ENCODE measurements at regions not wholly inside any gene's neighbourhood (a gene's known extent, or its start where the extent isn't known, plus 50 kb on each side); places are given as distances from the start of the nearest gene placed in this dataset.
"Not testable (repeated sequence)": the region's sequence is repeated elsewhere in the genome, so short reads cannot be mapped to it uniquely, and the experiment has no call there.

DNA sequence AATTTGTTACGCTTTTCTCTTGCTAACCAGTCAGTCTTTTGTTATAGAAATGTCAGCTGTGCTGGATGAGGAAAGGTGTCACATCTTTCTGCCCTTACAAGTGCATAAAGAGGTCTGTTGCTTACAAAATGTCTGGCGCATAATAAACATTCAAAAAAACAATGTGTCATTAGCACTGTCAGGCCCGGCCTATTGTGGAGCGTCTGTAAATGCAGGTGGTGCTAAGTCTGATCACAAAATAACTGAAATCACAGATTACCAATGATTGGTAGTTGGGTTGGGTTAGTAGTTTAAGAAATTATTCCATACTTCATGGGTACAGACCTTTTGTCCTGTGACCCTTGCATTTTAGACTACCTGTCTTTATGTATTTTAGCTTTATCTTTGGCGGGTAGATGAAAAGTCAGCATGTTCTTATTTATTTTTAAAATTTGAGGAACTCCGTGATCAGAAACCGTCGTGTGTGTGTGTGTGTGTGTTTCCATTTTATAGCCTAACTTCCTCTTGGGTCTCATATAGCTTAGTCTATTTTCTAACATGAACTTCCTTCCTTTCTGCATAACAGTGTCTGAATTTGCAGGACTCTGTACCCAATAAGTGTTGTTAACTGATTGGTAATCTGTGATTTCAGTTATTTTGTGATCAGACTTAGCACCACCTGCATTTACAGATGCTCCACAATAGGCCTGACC is 88.1 kb upstream of the IFNGR1 start:
- H3K27ac ChIP-seq, result no peak overlapping the region

DNA sequence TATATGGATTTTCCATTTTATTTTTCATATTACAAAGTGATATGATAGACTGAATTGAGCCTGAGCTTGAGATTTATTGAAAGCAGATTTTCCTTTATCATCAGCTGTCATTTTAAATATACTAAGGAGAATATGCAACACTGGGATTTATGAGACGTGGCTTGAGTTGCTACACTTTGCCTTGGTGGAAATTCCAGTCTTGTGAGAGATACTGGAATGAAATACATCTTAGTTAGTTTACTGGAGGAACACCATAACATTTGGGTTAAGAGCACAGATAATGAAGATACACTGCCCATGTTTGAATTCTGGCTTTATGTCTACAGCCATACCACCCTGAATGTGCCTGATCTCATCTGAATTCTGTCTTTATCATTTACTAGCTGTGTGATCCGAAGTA is 86.5 kb upstream of the IFNGR1 start:
- TF ChIP-seq, protein P1, sequence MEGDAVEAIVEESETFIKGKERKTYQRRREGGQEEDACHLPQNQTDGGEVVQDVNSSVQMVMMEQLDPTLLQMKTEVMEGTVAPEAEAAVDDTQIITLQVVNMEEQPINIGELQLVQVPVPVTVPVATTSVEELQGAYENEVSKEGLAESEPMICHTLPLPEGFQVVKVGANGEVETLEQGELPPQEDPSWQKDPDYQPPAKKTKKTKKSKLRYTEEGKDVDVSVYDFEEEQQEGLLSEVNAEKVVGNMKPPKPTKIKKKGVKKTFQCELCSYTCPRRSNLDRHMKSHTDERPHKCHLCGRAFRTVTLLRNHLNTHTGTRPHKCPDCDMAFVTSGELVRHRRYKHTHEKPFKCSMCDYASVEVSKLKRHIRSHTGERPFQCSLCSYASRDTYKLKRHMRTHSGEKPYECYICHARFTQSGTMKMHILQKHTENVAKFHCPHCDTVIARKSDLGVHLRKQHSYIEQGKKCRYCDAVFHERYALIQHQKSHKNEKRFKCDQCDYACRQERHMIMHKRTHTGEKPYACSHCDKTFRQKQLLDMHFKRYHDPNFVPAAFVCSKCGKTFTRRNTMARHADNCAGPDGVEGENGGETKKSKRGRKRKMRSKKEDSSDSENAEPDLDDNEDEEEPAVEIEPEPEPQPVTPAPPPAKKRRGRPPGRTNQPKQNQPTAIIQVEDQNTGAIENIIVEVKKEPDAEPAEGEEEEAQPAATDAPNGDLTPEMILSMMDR (IDR thresholded peaks at IDR 0.05), result no peak
- no peak for TF ChIP-seq POLR2A (IDR thresholded peaks at IDR 0.05)
- Histone ChIP-seq H3K9me3 (no peaks in the 10 kb centered on the region), H3K4me3 (no peak overlapping the region), H3K27me3 (no peaks in the 10 kb centered on the region), H3K4me1 (peaks cover 0 to 8% (median 0%) of the 10 kb centered on the region in 4 donors), H3K36me3 (no peaks in the 10 kb centered on the region), H3K27ac (no peak overlapping the region)
- DNase-seq, result no peak

More for the DNA sequence above, 88.1 kb upstream of the IFNGR1 start:
- no peaks in the 10 kb centered on the region for H3K36me3 ChIP-seq
- no peaks in the 10 kb centered on the region for H3K27me3 ChIP-seq
- TF ChIP-seq POLR2A (IDR thresholded peaks at IDR 0.05), result no peak
- TF ChIP-seq, protein P1 (IDR thresholded peaks at IDR 0.05), result no peak
- peaks cover 0 to 8% (median 0%) of the 10 kb centered on the region in 4 donors for H3K4me1 ChIP-seq
- no peak overlapping the region for H3K4me3 ChIP-seq
- H3K9me3 ChIP-seq, result no peaks in the 10 kb centered on the region
- DNase-seq, result peak in 1 of 3 donors; percentile 20

DNA sequence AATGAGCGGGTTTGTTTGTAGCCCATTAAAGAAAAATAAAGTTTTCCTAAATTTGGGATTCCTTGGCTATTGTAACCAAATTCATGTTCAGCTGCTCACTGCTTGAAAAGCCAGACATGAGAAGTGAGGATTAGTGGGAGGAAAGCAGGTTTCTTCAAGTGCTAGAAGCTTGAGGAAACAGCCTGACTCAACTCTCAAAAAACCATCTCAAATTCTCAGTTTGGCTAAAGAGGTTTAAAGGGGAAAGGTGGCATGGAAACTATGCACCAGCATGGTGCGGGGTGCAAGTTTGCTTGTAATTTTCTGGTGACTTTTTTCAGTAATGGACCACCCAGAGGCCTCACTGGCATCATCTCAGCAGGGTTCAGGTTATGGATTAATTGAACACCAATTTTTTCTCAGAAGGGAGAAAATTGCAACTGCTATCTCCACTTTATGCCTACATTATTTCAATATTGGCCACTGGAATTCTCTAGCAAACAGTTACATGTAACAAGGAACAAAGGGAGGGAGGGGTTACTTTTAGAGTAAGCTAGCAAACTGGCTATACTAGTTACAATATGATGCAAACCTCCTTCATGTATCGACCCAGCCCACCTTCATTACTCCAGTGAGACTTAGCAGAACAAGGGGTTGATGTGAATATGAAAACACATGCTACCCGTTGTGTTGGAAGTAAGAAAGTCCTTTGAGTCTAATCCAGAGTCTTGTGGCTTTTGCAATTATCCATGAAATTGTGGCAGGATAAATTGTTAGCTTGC is 85.0 kb upstream of the IFNGR1 start:
- no peaks in the 10 kb centered on the region for H3K27me3 ChIP-seq
- DNase-seq, result no peak
- TF ChIP-seq POLR2A (IDR thresholded peaks at IDR 0.05), result no peak
- peaks cover 0 to 2% (median 0%) of the 10 kb centered on the region in 4 donors for H3K4me1 ChIP-seq
- no peaks in the 10 kb centered on the region for H3K9me3 ChIP-seq
- H3K36me3 ChIP-seq, result no peaks in the 10 kb centered on the region
- H3K4me3 ChIP-seq, result no peak overlapping the region
- H3K27ac ChIP-seq, result no peak overlapping the region

DNA sequence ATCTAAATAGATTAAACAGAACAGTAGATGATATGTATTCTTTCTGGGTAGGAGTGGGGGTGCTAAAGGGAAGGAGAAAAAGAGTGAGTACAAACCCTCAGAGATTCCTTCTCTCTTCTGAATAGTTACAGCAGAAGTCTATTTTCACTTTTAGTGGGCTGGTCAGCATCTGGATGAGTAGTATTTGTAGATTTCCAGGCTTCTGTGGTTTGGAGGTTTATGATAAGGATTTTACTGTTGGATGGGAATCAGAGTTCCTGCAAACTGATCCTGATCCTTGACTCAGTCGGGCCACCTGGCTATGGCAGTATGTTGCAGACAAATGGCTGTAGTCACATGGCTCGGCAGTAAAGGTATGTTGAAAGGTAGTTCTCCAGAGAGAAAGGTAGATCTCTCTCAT is 84.3 kb upstream of the IFNGR1 start:
- Histone ChIP-seq H3K27ac (no peak overlapping the region), H3K36me3 (no peaks in the 10 kb centered on the region), H3K4me3 (no peak overlapping the region), H3K9me3 (no peaks in the 10 kb centered on the region), H3K4me1 (no peaks in the 10 kb centered on the region), H3K27me3 (no peaks in the 10 kb centered on the region)
- no peak for DNase-seq
- no peak for TF ChIP-seq POLR2A (IDR thresholded peaks at IDR 0.05)
- TF ChIP-seq, protein P1 (IDR thresholded peaks at IDR 0.05), result no peak

DNA sequence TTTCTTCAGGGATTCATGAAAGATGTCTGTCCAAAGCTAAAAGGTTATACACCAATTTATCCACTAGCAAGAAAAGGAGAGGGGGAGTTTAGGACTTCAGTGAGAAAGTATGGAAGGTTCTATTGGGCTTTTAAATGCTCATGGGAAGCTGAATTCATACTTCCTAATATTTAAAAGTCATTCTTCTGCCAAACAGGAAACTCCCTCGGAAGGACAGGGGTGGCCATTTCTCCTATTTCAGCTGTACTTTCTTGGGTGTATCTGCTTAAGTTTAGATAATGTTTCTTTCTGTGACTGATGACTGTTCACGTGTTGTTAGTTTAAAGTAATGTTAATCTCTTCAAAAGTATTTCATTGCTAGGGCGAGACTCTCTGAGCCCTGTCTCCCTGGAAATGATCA is 80.5 kb upstream of the IFNGR1 start:
- Histone ChIP-seq H3K27ac (no peak overlapping the region), H3K27me3 (no peaks in the 10 kb centered on the region), H3K36me3 (no peaks in the 10 kb centered on the region), H3K9me3 (no peaks in the 10 kb centered on the region), H3K4me1 (no peaks in the 10 kb centered on the region), H3K4me3 (no peak overlapping the region)
- TF ChIP-seq, protein P1 (IDR thresholded peaks at IDR 0.05), result no peak
- TF ChIP-seq POLR2A (IDR thresholded peaks at IDR 0.05), result no peak
- DNase-seq, result no peak

DNA sequence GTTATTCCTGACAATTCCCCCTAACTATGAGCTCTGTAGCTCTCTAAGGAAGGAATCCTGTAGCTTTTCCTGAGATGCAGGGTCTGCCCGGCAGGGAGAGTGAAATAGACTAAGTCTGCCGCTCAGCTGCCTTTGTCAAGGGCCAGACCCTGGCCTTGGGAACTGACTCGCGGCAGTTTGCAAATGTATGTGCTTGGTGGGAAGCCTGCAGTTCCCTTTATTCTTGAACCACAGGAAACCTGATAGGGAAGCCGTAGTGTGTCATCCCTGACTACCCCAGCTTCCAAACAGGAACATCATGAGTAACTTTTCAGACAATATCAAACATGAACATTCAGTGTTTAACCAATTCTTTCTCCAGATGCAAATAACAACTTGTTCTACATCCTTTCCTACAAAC is 78.7 kb upstream of the IFNGR1 start:
- H3K4me3 ChIP-seq, result no peak overlapping the region
- H3K4me1 ChIP-seq, result no peaks in the 10 kb centered on the region
- no peak for DNase-seq

DNA sequence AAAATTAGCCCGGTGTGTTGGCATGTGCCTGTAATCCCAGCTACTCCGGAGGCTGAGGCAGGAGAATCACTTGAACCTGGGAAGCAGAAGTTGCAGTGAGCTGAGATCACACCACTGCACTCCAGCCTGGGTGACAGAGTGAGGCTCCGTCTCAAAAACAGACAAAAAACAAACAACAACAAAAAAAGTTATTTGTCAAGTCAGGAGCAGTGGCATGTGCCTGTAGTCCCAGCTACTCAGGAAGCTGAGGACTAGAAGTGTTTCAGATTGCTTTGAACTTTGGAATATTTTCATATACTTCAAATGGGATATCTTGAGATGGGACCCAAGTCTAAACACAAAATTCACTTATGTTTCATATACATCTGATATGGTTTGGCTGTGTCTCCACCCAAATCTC is 73.1 kb upstream of the IFNGR1 start:
- H3K4me3 ChIP-seq, H3K4me1 ChIP-seq, DNase-seq, H3K27ac ChIP-seq, H3K36me3 ChIP-seq, H3K27me3 ChIP-seq, H3K9me3 ChIP-seq: not testable (repeated sequence)

More for the DNA sequence above, 78.7 kb upstream of the IFNGR1 start:
- Histone ChIP-seq H3K27me3 (no peaks in the 10 kb centered on the region), H3K36me3 (no peaks in the 10 kb centered on the region), H3K27ac (no peak overlapping the region), H3K9me3 (no peaks in the 10 kb centered on the region)
- TF ChIP-seq POLR2A (IDR thresholded peaks at IDR 0.05), result no peak

Data from Peyer's patch (tissue), 4 donors.